ENCODE measurements at regions not wholly inside any gene's neighbourhood (a gene's known extent, or its start where the extent isn't known, plus 50 kb on each side); places are given as distances from the start of the nearest gene placed in this dataset.

GRCh38 chr2:136381245-136381644 lies 263.3 kb upstream of the CXCR4 start:
- H3K79me2 ChIP-seq (ENCODE audit: insufficient read depth) = no peaks in the 10 kb centered on the region
- no peak overlapping the region for H3K4me3 ChIP-seq (ENCODE audit: low read depth in 2 of 2, low read length in 1 of 2)
- WGBS (ENCODE audit: low lambda C conversion rate) = 27% methylated on average over 1 of the region's 1 CpG
- H4K20me1 ChIP-seq (ENCODE audit: insufficient read depth) = no peaks in the 10 kb centered on the region
- H3K27ac ChIP-seq (ENCODE audit: low read depth in 2 of 2, low read length in 1 of 2) = no peak overlapping the region
- no peak for TF ChIP-seq EP300 (IDR thresholded peaks at IDR 0.05; ENCODE audit: borderline replicate concordance in 1 of 2, low read depth in 1 of 2, low read length in 1 of 2)
- no peak for TF ChIP-seq RFX5 (IDR thresholded peaks at IDR 0.05; ENCODE audit: low read length)
- no peak for TF ChIP-seq REST (IDR thresholded peaks at IDR 0.05; ENCODE audit: low read depth, low read length)
- TF ChIP-seq FOXJ3 (CRISPR knock-in tag; IDR thresholded peaks at IDR 0.05) = no peak
- no peak for TF ChIP-seq ZBTB33 (IDR thresholded peaks at IDR 0.05; ENCODE audit: borderline replicate concordance, low read depth)
- no peak for TF ChIP-seq NFIC (IDR thresholded peaks at IDR 0.05; ENCODE audit: borderline replicate concordance)
- no peak for TF ChIP-seq IRF3 (IDR thresholded peaks at IDR 0.05; ENCODE audit: low read depth, low read length)
- TF ChIP-seq SIN3A (IDR thresholded peaks at IDR 0.05; ENCODE audit: borderline replicate concordance, low read depth, low read length) = no peak
- no peak for TF ChIP-seq RCOR1 (IDR thresholded peaks at IDR 0.05; ENCODE audit: low read length)
- no peak for TF ChIP-seq FOXM1 (IDR thresholded peaks at IDR 0.05; ENCODE audit: low read depth)
- TF ChIP-seq CHD2 (IDR thresholded peaks at IDR 0.05; ENCODE audit: low read length, partially characterized antibody) = no peak
- no peak for TF ChIP-seq RAD21 (IDR thresholded peaks at IDR 0.05; ENCODE audit: low read length)
- TF ChIP-seq TEAD4 (IDR thresholded peaks at IDR 0.05; ENCODE audit: borderline replicate concordance, insufficient read depth) = no peak
- TF ChIP-seq MXI1 (IDR thresholded peaks at IDR 0.05; ENCODE audit: low read depth, low read length) = no peak
- no peak for TF ChIP-seq EZH2phosphoT487 (IDR thresholded peaks at IDR 0.05; ENCODE audit: borderline replicate concordance, low read depth)
- TF ChIP-seq RXRA (IDR thresholded peaks at IDR 0.05; ENCODE audit: borderline replicate concordance, low read depth) = no peak
- TF ChIP-seq ELF1 (IDR thresholded peaks at IDR 0.05) = no peak
- TF ChIP-seq YY1 (IDR thresholded peaks at IDR 0.05; ENCODE audit: low read depth) = no peak
- no peak for TF ChIP-seq JUND (IDR thresholded peaks at IDR 0.05)
- no peak for TF ChIP-seq MEF2A (IDR thresholded peaks at IDR 0.05; ENCODE audit: borderline replicate concordance, low read depth)
- H3K9ac ChIP-seq = no peak overlapping the region
- no peaks in the 10 kb centered on the region for H3F3A ChIP-seq (replicated peaks; ENCODE audit: insufficient read depth)
- H3K9me3 ChIP-seq = no peaks in the 10 kb centered on the region
- no peak overlapping the region for H3K4me2 ChIP-seq
- no peaks in the 10 kb centered on the region for H3K9me2 ChIP-seq
- H3K4me1 ChIP-seq (ENCODE audit: control insufficient read depth in 1 of 2, insufficient read depth in 2 of 2, low read depth in 1 of 2, low read length in 1 of 2) = no peaks in the 10 kb centered on the region; a peak in 2 of 4 replicates
- DNase-seq = no peak
- H2AFZ ChIP-seq (ENCODE audit: low read depth) = no peak overlapping the region
- H3K36me3 ChIP-seq (replicated peaks in 1 of 2; ENCODE audit: control insufficient read depth in 1 of 2, insufficient read depth in 2 of 2, low read length in 1 of 2) = no peaks in the 10 kb centered on the region
- no peaks in the 10 kb centered on the region for H3K27me3 ChIP-seq (ENCODE audit: insufficient read depth)
- ChIA-PET CTCF (interaction anchor here (0.6 to 11.3 kb wide), 5 partner anchors 13 to 500 kb away, joined by 3 to 158 read pairs (median 3); no protein-coding TSS in a partner anchor), POLR2A (no interaction called here)
